Left lung (tissue), 4 donors: ENCODE measurements at regions not wholly inside any gene's neighbourhood (a gene's known extent, or its start where the extent isn't known, plus 50 kb on each side); places are given as distances from the start of the nearest gene placed in this dataset.

Source experiments
- ATAC-seq: fragments of 200-7000 bp; cut with Tn5 transposase; one replicate; pipeline ENCODE4 v1.9.1; 2020; ENCODE audit warnings: moderate library complexity
- DNase-seq, 4 donors: peaks; one replicate each; pipeline ENCODE4 v3.0.0-alpha.2; 2013 to 2020
- H3K27ac ChIP-seq, 2 donors: fragments of 200-600 bp; sonication (generic) in 1 of 2; one replicate each; pipeline versions ENCODE4 v1.5.0 to v1.8.0; 2020 to 2021
- H3K27me3 ChIP-seq, 2 donors: fragments of 200-600 bp; sonication (generic) in 1 of 2; one replicate each; pipeline versions ENCODE4 v1.5.0 to v1.8.0; 2020 to 2021
- H3K36me3 ChIP-seq, 2 donors: fragments of 200-600 bp; sonication (generic) in 1 of 2; one replicate each; pipeline versions ENCODE4 v1.5.0 to v1.8.0; 2020 to 2021
- H3K4me1 ChIP-seq, 2 donors: fragments of 200-600 bp; one replicate each; pipeline ENCODE4 v1.8.0; 2021
- H3K4me3 ChIP-seq, 2 donors: fragments of 200-600 bp; sonication (generic) in 1 of 2; one replicate each; pipeline versions ENCODE4 v1.5.0 to v1.8.0; 2020 to 2021; ENCODE audit warnings: mild to moderate bottlenecking in 1 of 2
- H3K9me3 ChIP-seq, 2 donors: fragments of 200-600 bp; sonication (generic) in 1 of 2; one replicate each; pipeline versions ENCODE4 v1.5.0 to v1.8.0; 2020 to 2021
- intact Hi-C, 2 donors: fragments of 100-400 bp; cut with DNase I; formaldehyde crosslinking; loops; one replicate each; pipeline versions ENCODE4 v1.11.2 to v1.14.2; 2022
- TF ChIP-seq, protein P1 (sequence below), 2 donors: fragments of 200-600 bp; sonication (generic) in 1 of 2; IDR thresholded peaks; one replicate each; pipeline versions ENCODE4 v1.5.0 to v1.8.0; 2021; ENCODE audit warnings: antibody characterized with exemption in 2 of 2
- donor health status: DM: no; HTN: yes; CAD: no.
- donor health status: DM: no; HTN: no; CAD: no.

DNA sequence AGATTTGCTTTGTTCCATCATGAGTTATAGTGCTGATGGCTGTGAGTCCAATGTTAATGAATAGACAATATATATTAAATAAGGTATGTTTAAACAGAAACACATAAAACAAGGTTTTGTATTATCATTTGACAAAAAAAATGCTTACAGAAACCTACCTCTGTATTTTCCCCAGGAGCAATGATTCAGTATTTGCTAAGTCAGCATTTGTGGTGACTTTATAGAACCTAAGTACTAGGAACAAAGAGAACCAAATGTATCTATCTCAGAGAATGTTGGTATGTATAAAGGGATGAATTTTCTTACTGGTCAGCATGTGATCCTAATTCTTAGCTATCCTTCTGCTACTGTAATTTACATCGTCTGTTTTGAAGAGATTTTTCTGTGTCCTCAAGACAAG is 421.5 kb upstream of the SEL1L start:
- no peaks in the 10 kb centered on the region for H3K4me1 ChIP-seq
- H3K27ac ChIP-seq, result no peak overlapping the region
- no peaks in the 10 kb centered on the region for H3K27me3 ChIP-seq
- DNase-seq (no peak), ATAC-seq (no peak)
- H3K4me3 ChIP-seq, result no peak overlapping the region
- TF ChIP-seq, protein P1, sequence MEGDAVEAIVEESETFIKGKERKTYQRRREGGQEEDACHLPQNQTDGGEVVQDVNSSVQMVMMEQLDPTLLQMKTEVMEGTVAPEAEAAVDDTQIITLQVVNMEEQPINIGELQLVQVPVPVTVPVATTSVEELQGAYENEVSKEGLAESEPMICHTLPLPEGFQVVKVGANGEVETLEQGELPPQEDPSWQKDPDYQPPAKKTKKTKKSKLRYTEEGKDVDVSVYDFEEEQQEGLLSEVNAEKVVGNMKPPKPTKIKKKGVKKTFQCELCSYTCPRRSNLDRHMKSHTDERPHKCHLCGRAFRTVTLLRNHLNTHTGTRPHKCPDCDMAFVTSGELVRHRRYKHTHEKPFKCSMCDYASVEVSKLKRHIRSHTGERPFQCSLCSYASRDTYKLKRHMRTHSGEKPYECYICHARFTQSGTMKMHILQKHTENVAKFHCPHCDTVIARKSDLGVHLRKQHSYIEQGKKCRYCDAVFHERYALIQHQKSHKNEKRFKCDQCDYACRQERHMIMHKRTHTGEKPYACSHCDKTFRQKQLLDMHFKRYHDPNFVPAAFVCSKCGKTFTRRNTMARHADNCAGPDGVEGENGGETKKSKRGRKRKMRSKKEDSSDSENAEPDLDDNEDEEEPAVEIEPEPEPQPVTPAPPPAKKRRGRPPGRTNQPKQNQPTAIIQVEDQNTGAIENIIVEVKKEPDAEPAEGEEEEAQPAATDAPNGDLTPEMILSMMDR (IDR thresholded peaks at IDR 0.05), result no peak
- intact Hi-C loops, result no loop called here
- no peaks in the 10 kb centered on the region for H3K9me3 ChIP-seq
- no peaks in the 10 kb centered on the region for H3K36me3 ChIP-seq

DNA sequence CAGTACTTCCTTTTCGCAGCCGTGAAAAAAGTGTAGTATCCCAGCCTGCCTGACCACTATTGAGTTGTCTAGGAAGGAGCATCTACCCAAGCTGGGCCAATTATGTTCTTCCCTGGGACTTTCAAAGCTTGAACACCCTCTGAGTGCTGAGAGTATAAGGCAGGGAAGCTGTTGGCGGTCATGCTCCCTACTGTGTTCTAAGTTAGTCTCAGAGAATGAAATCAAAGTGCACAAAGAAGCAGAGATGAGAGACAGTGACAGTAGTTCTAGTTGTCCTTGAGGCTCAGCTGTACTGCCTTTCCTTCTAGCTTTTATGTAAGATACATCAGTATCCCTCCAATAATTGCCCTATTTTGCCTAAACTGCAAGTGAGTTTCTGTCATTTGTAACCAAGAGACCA is 427.1 kb upstream of the SEL1L start:
- Histone ChIP-seq H3K4me3 (no peak overlapping the region), H3K4me1 (no peaks in the 10 kb centered on the region), H3K27ac (no peak overlapping the region), H3K36me3 (no peaks in the 10 kb centered on the region), H3K27me3 (no peaks in the 10 kb centered on the region), H3K9me3 (no peaks in the 10 kb centered on the region)
- TF ChIP-seq, protein P1 (IDR thresholded peaks at IDR 0.05), result no peak
- no peak for ATAC-seq
- intact Hi-C loops, result no loop called here
- no peak for DNase-seq

DNA sequence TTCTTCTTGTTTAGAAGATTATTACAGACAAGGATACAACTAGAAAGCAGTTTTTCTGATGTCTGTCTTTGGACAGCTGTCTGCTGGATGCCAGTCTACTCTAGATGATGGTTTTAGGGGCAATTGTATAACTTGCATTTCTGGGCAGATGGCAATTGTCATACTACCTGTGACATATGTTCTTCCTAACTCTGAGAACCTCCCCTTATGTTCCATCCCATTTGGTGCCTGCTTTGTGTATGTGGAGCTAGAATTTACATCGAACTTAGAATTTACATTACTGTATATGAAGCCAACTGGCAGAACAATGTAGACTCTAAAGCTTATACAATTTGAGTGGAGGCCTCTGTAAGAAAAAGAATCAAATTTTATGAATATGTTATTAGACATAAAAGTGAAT is 430.2 kb upstream of the SEL1L start:
- Histone ChIP-seq H3K4me3 (no peak overlapping the region), H3K9me3 (no peaks in the 10 kb centered on the region), H3K27ac (no peak overlapping the region), H3K4me1 (no peaks in the 10 kb centered on the region), H3K27me3 (no peaks in the 10 kb centered on the region), H3K36me3 (no peaks in the 10 kb centered on the region)
- ATAC-seq, result no peak
- no peak for DNase-seq
- intact Hi-C loops, result no loop called here
- TF ChIP-seq, protein P1 (IDR thresholded peaks at IDR 0.05), result no peak

DNA sequence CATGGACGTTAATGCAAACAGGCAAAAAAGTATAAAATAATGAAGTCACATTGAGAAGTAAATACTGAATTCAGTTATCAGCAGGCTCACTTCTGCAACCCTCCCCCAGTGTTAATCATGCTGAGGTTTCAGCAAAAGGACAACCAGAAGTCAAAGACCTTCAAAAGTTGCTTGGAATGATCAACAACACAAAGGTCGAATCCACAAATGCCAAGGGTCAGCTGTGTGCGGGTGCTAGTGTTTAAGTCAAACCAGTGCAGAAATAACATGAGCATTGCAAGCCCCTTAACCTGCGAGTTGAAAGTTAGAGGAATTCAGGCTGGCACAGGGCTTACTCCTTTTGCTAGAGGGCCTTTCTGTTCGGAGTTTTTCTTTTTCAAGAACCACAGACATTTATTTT is 436.7 kb upstream of the SEL1L start:
- no peak for ATAC-seq
- Histone ChIP-seq H3K36me3 (no peaks in the 10 kb centered on the region), H3K27ac (no peak overlapping the region), H3K27me3 (no peaks in the 10 kb centered on the region), H3K4me3 (no peak overlapping the region), H3K9me3 (no peaks in the 10 kb centered on the region), H3K4me1 (no peaks in the 10 kb centered on the region)
- intact Hi-C loops, result no loop called here
- DNase-seq, result no peak
- TF ChIP-seq, protein P1 (IDR thresholded peaks at IDR 0.05), result no peak

DNA sequence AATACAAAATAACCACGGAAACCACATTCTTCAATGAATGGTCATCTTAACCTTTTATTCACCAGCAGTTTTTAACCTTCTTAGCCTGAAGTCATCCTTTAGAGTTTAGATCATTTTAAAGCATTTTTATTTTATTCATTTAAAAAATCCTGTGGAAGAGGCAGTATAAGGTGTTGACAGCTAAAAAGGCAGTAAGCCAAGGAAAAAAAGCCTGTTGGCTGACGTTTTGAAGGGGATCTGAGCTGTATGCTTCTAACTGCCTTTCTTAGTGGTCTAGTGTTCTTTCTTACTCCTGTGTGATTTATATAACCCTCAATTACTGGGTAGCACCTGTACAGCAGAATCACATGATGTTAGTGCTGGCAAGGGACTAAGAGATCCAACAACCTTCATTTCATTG is 438.3 kb upstream of the SEL1L start:
- no peak for ATAC-seq
- H3K27me3 ChIP-seq, result no peaks in the 10 kb centered on the region
- no peak for DNase-seq
- no peak overlapping the region for H3K4me3 ChIP-seq
- no peaks in the 10 kb centered on the region for H3K4me1 ChIP-seq
- no peaks in the 10 kb centered on the region for H3K36me3 ChIP-seq
- no peaks in the 10 kb centered on the region for H3K9me3 ChIP-seq
- intact Hi-C loops, result no loop called here
- TF ChIP-seq, protein P1 (IDR thresholded peaks at IDR 0.05), result no peak
- no peak overlapping the region for H3K27ac ChIP-seq
